Nucleus accumbens (tissue), 56 donors: ENCODE measurements at regions not wholly inside any gene's neighbourhood (a gene's known extent, or its start where the extent isn't known, plus 50 kb on each side); places are given as distances from the start of the nearest gene placed in this dataset.

Source experiments
- DNase-seq, 56 donors: peaks; one replicate each; lab custom pipeline; 2025; lab: John Stamatoyannopoulos, UW

- no peak for DNase-seq
Measured at GRCh38 chr11:109342261-109342660, 79.7 kb upstream of the C11orf87 start.

DNA sequence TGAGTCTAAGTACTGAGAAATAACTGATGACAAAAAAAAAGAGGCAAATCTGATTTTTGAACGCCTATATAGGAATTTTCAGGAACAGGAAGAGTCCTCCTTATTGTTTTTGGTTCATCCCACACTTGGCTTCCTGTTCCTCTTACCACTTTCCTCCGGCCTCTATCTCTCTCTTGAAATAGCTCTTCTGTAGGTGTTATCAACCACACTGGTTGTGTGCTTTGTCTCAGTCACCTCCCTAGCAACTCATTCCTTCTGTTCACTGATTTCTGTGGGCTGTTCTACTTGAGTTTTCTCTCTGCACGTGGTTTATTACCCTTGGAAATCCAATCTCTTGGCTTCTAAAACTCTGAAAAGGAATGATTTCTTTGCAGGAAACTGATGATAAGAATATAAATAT is 78.7 kb upstream of the C11orf87 start:
- peak in 1 of 56 donors; percentile 0 for DNase-seq

DNA sequence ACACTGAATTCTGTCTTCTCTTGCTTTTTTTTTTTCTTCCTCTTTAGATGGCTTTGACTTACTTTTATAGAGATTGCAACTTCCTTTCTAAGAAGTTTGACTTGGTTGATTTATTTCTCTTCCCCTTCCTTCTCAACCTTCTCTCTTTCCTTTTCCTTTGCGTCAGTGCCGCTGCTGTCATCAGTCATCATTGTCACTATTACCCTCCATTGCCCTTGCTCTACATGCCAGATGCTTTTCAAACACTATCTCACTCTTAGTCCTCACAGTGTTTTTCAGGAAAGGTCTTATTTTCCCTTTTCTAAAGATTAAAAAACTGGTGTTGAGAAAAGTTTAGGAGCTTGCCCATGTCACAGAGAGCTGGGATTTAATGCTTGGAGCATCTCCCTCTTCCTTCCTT is 74.7 kb upstream of the C11orf87 start:
- DNase-seq: no peak

GRCh38 chr11:109349276-109350080 is 72.5 kb upstream of the C11orf87 start:
- no peak for DNase-seq

GRCh38 chr11:109350091-109350490 is 71.9 kb upstream of the C11orf87 start:
- DNase-seq: no peak

DNA sequence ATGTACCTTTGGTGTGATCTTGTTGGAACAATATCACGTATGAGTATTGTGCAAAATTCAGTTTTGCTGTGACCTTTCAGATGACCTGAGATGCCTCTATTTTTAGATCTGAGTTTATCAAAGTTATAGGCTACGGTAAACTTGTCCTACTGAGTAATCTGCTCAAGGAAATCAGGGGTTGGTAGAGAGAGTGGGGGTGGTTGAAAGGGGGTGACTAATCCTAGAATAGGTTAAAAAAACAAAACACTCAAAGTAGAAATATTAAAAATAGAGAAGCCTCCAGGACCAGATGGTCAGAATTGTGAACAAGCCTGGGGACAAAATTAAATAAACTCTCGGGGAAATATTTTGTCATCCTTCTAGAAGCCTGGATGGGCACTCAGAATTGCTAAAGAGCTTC is 59.9 kb upstream of the C11orf87 start:
- DNase-seq: no peak

DNA sequence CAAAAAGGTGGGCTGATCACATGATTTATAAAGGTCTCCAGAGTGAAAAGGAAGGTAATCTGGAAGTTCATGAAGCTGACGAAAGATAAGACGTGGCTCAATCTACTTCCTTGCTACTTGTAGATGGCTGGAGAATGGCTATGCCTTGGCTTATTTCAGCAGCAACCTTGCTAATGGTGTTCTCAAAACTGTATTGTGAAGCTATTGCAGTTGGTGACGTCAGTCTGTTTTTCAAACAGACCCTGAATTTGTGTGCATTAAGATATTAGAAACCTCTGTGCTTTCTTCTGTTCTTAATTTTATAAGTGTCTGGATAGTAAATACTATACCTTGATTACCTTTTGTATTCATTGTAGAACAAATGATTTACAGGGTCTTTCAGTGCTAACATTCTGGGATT is 58.3 kb upstream of the C11orf87 start:
- no peak for DNase-seq

DNA sequence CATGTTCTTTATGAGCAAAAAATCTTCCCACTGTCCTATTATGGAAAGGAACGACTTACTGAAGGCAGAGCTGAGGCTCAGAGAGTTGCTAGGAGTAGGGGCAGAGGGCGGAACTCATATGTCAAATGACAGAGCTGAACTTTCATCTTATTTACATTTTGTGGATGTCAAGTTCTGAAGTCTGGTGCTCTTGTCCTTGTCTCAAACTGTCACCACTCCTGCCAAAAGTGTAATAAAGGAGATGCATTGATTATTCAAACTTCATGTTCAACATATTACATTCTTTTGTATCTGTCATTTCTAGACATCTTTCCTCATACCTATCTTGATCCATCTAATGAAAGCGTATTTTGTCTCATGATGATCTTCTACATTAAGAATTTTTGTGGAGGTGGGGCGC is 57.1 kb upstream of the C11orf87 start:
- DNase-seq: no peak

GRCh38 chr11:109371444-109372176 is 50.4 kb upstream of the C11orf87 start:
- no peak for DNase-seq
